A673 (cell line): ENCODE measurements at regions not wholly inside any gene's neighbourhood (a gene's known extent, or its start where the extent isn't known, plus 50 kb on each side); places are given as distances from the start of the nearest gene placed in this dataset.

Source experiments
- EZH2 ChIP-seq: fragments of 200-600 bp; sonication (generic); IDR thresholded peaks from 2 replicates; pipeline ENCODE4 v1.6.1; 2017; ENCODE audit warnings: borderline replicate concordance, low read depth, mild to moderate bottlenecking, mixed read lengths, antibody characterized with exemption, low read length; ENCODE audit not compliant: poor library complexity, severe bottlenecking
- TF ChIP-seq, protein P1 (sequence below): fragments of 300-800, 200-600 bp; sonication (generic); conservative IDR thresholded peaks from 2 replicates; pipeline ENCODE4 v1.5.1; 2017; ENCODE audit warnings: low read depth, mild to moderate bottlenecking, antibody characterized with exemption, low read length, moderate library complexity, mixed read lengths

DNA sequence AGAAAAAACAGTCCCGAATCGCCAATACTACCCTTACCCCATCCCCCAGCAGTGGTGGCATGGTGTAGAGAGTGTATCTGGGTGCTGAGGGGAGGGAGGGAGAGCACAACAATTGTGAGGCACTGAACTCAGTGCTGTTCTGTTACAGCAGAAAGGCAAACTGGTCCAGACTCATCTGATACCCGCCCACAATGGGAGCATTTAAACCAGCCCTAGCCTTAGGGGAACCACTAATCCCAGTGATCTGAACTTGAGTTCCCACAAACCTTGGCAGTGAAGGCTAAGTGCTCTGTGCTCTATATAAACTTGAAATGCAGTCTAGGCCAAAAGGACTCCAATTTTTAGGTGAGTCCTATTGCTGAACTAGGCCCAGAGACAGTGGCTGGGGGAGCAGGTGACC lies 666.4 kb upstream of the PTCHD4 start:
- TF ChIP-seq, protein P1, sequence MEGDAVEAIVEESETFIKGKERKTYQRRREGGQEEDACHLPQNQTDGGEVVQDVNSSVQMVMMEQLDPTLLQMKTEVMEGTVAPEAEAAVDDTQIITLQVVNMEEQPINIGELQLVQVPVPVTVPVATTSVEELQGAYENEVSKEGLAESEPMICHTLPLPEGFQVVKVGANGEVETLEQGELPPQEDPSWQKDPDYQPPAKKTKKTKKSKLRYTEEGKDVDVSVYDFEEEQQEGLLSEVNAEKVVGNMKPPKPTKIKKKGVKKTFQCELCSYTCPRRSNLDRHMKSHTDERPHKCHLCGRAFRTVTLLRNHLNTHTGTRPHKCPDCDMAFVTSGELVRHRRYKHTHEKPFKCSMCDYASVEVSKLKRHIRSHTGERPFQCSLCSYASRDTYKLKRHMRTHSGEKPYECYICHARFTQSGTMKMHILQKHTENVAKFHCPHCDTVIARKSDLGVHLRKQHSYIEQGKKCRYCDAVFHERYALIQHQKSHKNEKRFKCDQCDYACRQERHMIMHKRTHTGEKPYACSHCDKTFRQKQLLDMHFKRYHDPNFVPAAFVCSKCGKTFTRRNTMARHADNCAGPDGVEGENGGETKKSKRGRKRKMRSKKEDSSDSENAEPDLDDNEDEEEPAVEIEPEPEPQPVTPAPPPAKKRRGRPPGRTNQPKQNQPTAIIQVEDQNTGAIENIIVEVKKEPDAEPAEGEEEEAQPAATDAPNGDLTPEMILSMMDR, result no peak
- no peak for TF ChIP-seq EZH2
